ENCODE measurements at regions not wholly inside any gene's neighbourhood (a gene's known extent, or its start where the extent isn't known, plus 50 kb on each side); places are given as distances from the start of the nearest gene placed in this dataset.

- Histone ChIP-seq H3K4me1 (ENCODE audit: control insufficient read depth, insufficient read depth, low read length) (no peaks in the 10 kb centered on the region), H3K27ac (ENCODE audit: low read depth, low read length) (no peak overlapping the region), H3K4me3 (ENCODE audit: low read depth, low read length) (no peak overlapping the region), H3K9me3 (ENCODE audit: control insufficient read depth, insufficient read depth, low read length) (peaks cover 19% of the 10 kb centered on the region; the same call in 1 of the 2 replicates), H3K27me3 (ENCODE audit: control insufficient read depth, insufficient read depth, low read length) (no peaks in the 10 kb centered on the region), H3K9ac (ENCODE audit: low read depth, low read length) (no peak overlapping the region), H3K36me3 (ENCODE audit: control insufficient read depth, insufficient read depth, low read length) (no peaks in the 10 kb centered on the region)
Observed at GRCh38 chr6:153882411-153882810, 156.6 kb upstream of the OPRM1 start.

- H3K9me3 ChIP-seq (ENCODE audit: control insufficient read depth, insufficient read depth, low read length), result peaks cover 9% of the 10 kb centered on the region; the same call in 1 of the 2 replicates
- H3K27me3 ChIP-seq (ENCODE audit: control insufficient read depth, insufficient read depth, low read length), result no peaks in the 10 kb centered on the region
- H3K9ac ChIP-seq (ENCODE audit: low read depth, low read length), result no peak overlapping the region
Observed at GRCh38 chr6:153873541-153873940, 165.5 kb upstream of the OPRM1 start.

GRCh38 chr6:153872946-153873345 is 166.1 kb upstream of the OPRM1 start:
- no peak overlapping the region for H3K9ac ChIP-seq (ENCODE audit: low read depth, low read length)
- H3K27me3 ChIP-seq (ENCODE audit: control insufficient read depth, insufficient read depth, low read length), result no peaks in the 10 kb centered on the region
- H3K4me3 ChIP-seq (ENCODE audit: low read depth, low read length), result no peak overlapping the region
- H3K27ac ChIP-seq (ENCODE audit: low read depth, low read length), result no peak overlapping the region
- H3K36me3 ChIP-seq (ENCODE audit: control insufficient read depth, insufficient read depth, low read length), result no peaks in the 10 kb centered on the region
- H3K9me3 ChIP-seq (ENCODE audit: control insufficient read depth, insufficient read depth, low read length), result peaks cover 3% of the 10 kb centered on the region; the same call in 1 of the 2 replicates
- H3K4me1 ChIP-seq (ENCODE audit: control insufficient read depth, insufficient read depth, low read length), result no peaks in the 10 kb centered on the region

More at GRCh38 chr6:153873541-153873940, 165.5 kb upstream of the OPRM1 start:
- no peaks in the 10 kb centered on the region for H3K36me3 ChIP-seq (ENCODE audit: control insufficient read depth, insufficient read depth, low read length)
- no peak overlapping the region for H3K27ac ChIP-seq (ENCODE audit: low read depth, low read length)
- no peak overlapping the region for H3K4me3 ChIP-seq (ENCODE audit: low read depth, low read length)
- H3K4me1 ChIP-seq (ENCODE audit: control insufficient read depth, insufficient read depth, low read length), result no peaks in the 10 kb centered on the region

DNA sequence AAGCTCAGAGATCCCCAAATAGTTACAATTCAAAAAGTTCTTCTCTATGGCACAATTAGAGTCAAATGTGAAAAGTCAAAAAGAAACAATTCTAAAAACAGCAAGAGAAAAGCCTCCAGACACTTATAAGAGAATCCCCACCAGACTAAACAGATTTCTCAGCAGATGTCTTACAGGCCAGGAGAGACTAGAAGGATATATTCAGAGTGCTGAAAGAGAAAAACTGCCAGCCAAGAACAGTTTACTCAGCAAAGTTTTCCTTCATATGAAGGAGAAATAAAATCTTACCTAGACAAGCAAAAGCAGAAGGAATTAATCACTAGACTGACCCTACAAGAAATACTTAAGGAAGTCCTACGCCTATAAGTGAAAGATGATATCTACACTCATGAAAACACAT is 176.1 kb upstream of the OPRM1 start:
- H3K27me3 ChIP-seq (ENCODE audit: control insufficient read depth, insufficient read depth, low read length), result no peaks in the 10 kb centered on the region
- no peaks in the 10 kb centered on the region for H3K36me3 ChIP-seq (ENCODE audit: control insufficient read depth, insufficient read depth, low read length)
- H3K4me3 ChIP-seq (ENCODE audit: low read depth, low read length), result no peak overlapping the region
- H3K27ac ChIP-seq (ENCODE audit: low read depth, low read length), result no peak overlapping the region
- H3K9me3 ChIP-seq (ENCODE audit: control insufficient read depth, insufficient read depth, low read length), result 0 out of 2 replicates have a peak, but pooled peaks cover 6% of the 10 kb centered on the region
- H3K4me1 ChIP-seq (ENCODE audit: control insufficient read depth, insufficient read depth, low read length), result no peaks in the 10 kb centered on the region
- H3K9ac ChIP-seq (ENCODE audit: low read depth, low read length), result no peak overlapping the region

GRCh38 chr6:153862139-153862538 is 176.9 kb upstream of the OPRM1 start:
- H3K9ac ChIP-seq (ENCODE audit: low read depth, low read length), result no peak overlapping the region

GRCh38 chr6:153858529-153858928 is 180.5 kb upstream of the OPRM1 start:
- H3K4me3 ChIP-seq (ENCODE audit: low read depth, low read length), result no peak overlapping the region
- no peaks in the 10 kb centered on the region for H3K27me3 ChIP-seq (ENCODE audit: control insufficient read depth, insufficient read depth, low read length)
- peaks cover 13% of the 10 kb centered on the region; the same call in 1 of the 2 replicates for H3K9me3 ChIP-seq (ENCODE audit: control insufficient read depth, insufficient read depth, low read length)
- H3K9ac ChIP-seq (ENCODE audit: low read depth, low read length), result no peak overlapping the region
- H3K4me1 ChIP-seq (ENCODE audit: control insufficient read depth, insufficient read depth, low read length), result no peaks in the 10 kb centered on the region
- no peak overlapping the region for H3K27ac ChIP-seq (ENCODE audit: low read depth, low read length)
- H3K36me3 ChIP-seq (ENCODE audit: control insufficient read depth, insufficient read depth, low read length), result no peaks in the 10 kb centered on the region

More at GRCh38 chr6:153862139-153862538, 176.9 kb upstream of the OPRM1 start:
- no peaks in the 10 kb centered on the region for H3K4me1 ChIP-seq (ENCODE audit: control insufficient read depth, insufficient read depth, low read length)
- H3K9me3 ChIP-seq (ENCODE audit: control insufficient read depth, insufficient read depth, low read length), result peaks cover 12% of the 10 kb centered on the region; the same call in 1 of the 2 replicates
- no peak overlapping the region for H3K4me3 ChIP-seq (ENCODE audit: low read depth, low read length)
- no peak overlapping the region for H3K27ac ChIP-seq (ENCODE audit: low read depth, low read length)
- H3K27me3 ChIP-seq (ENCODE audit: control insufficient read depth, insufficient read depth, low read length), result no peaks in the 10 kb centered on the region
- no peaks in the 10 kb centered on the region for H3K36me3 ChIP-seq (ENCODE audit: control insufficient read depth, insufficient read depth, low read length)

- Histone ChIP-seq H3K27ac (ENCODE audit: low read depth, low read length) (no peak overlapping the region), H3K4me1 (ENCODE audit: control insufficient read depth, insufficient read depth, low read length) (no peaks in the 10 kb centered on the region), H3K9me3 (ENCODE audit: control insufficient read depth, insufficient read depth, low read length) (peaks cover 13% of the 10 kb centered on the region; the same call in 1 of the 2 replicates), H3K27me3 (ENCODE audit: control insufficient read depth, insufficient read depth, low read length) (no peaks in the 10 kb centered on the region), H3K9ac (ENCODE audit: low read depth, low read length) (no peak overlapping the region), H3K4me3 (ENCODE audit: low read depth, low read length) (no peak overlapping the region), H3K36me3 (ENCODE audit: control insufficient read depth, insufficient read depth, low read length) (no peaks in the 10 kb centered on the region)
Observed at GRCh38 chr6:153856929-153857376, 182.1 kb upstream of the OPRM1 start.

GRCh38 chr6:153852481-153852880 is 186.6 kb upstream of the OPRM1 start:
- Histone ChIP-seq H3K4me1 (ENCODE audit: control insufficient read depth, insufficient read depth, low read length) (no peaks in the 10 kb centered on the region), H3K27ac (ENCODE audit: low read depth, low read length) (no peak overlapping the region), H3K27me3 (ENCODE audit: control insufficient read depth, insufficient read depth, low read length) (no peaks in the 10 kb centered on the region), H3K4me3 (ENCODE audit: low read depth, low read length) (no peak overlapping the region), H3K9me3 (ENCODE audit: control insufficient read depth, insufficient read depth, low read length) (peaks cover 8% of the 10 kb centered on the region), H3K9ac (ENCODE audit: low read depth, low read length) (no peak overlapping the region), H3K36me3 (ENCODE audit: control insufficient read depth, insufficient read depth, low read length) (no peaks in the 10 kb centered on the region)

GRCh38 chr6:153852034-153852433 is 187.0 kb upstream of the OPRM1 start:
- H3K27me3 ChIP-seq (ENCODE audit: control insufficient read depth, insufficient read depth, low read length), result no peaks in the 10 kb centered on the region
- H3K27ac ChIP-seq (ENCODE audit: low read depth, low read length), result no peak overlapping the region
- no peaks in the 10 kb centered on the region for H3K4me1 ChIP-seq (ENCODE audit: control insufficient read depth, insufficient read depth, low read length)
- no peaks in the 10 kb centered on the region for H3K36me3 ChIP-seq (ENCODE audit: control insufficient read depth, insufficient read depth, low read length)
- H3K9me3 ChIP-seq (ENCODE audit: control insufficient read depth, insufficient read depth, low read length), result peaks cover 3% of the 10 kb centered on the region; the same call in 1 of the 2 replicates
- no peak overlapping the region for H3K4me3 ChIP-seq (ENCODE audit: low read depth, low read length)
- no peak overlapping the region for H3K9ac ChIP-seq (ENCODE audit: low read depth, low read length)

- Histone ChIP-seq H3K4me1 (ENCODE audit: control insufficient read depth, insufficient read depth, low read length) (peaks cover 8% of the 10 kb centered on the region; the same call in 1 of the 2 replicates), H3K4me3 (ENCODE audit: low read depth, low read length) (no peak overlapping the region), H3K27me3 (ENCODE audit: control insufficient read depth, insufficient read depth, low read length) (no peaks in the 10 kb centered on the region), H3K36me3 (ENCODE audit: control insufficient read depth, insufficient read depth, low read length) (no peaks in the 10 kb centered on the region), H3K9ac (ENCODE audit: low read depth, low read length) (no peak overlapping the region), H3K9me3 (ENCODE audit: control insufficient read depth, insufficient read depth, low read length) (peaks cover 3% of the 10 kb centered on the region; the same call in 1 of the 2 replicates), H3K27ac (ENCODE audit: low read depth, low read length) (no peak overlapping the region)
Observed at GRCh38 chr6:153849072-153849779, 189.8 kb upstream of the OPRM1 start.

DNA sequence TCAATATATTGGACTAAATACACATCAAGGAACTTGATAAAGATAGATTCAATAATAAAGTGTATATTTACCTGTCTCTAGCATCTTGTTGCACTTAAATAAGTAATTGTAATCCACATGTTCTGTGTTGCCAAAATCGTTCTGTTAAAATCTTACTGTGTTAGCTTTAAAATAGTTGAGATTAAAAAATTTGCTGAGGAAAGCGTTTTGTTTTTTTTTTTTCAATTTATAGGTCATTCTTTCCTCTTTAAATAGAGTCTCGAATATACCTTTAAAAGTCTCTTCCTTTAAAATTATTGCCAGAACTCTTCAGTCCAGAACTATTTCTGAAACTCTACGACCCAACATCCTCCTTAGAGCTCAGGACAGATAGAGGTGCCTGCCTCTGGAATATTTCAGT is 195.6 kb upstream of the OPRM1 start:
- no peak overlapping the region for H3K27ac ChIP-seq (ENCODE audit: low read depth, low read length)
- H3K4me3 ChIP-seq (ENCODE audit: low read depth, low read length), result no peak overlapping the region
- no peak overlapping the region for H3K9ac ChIP-seq (ENCODE audit: low read depth, low read length)
- H3K36me3 ChIP-seq (ENCODE audit: control insufficient read depth, insufficient read depth, low read length), result no peaks in the 10 kb centered on the region
- H3K9me3 ChIP-seq (ENCODE audit: control insufficient read depth, insufficient read depth, low read length), result no peaks in the 10 kb centered on the region
- H3K4me1 ChIP-seq (ENCODE audit: control insufficient read depth, insufficient read depth, low read length), result peaks cover 13% of the 10 kb centered on the region
- no peaks in the 10 kb centered on the region for H3K27me3 ChIP-seq (ENCODE audit: control insufficient read depth, insufficient read depth, low read length)
